MCF 10A (cell line): ENCODE measurements at regions not wholly inside any gene's neighbourhood (a gene's known extent, or its start where the extent isn't known, plus 50 kb on each side); places are given as distances from the start of the nearest gene placed in this dataset.

ENCODE experiments used
- BruUV-seq: library from RNA; stranded (reverse); fragments of 400-500 nt; replicated peaks from 2 replicates; lab custom pipeline; 2021; lab: Mats Ljungman, UMichigan
- CTCF ChIA-PET: fragments of 300-600 bp; sonication (Branson Sonifier 250); formaldehyde crosslinking; extraction: SDS; loops from one replicate; lab custom pipeline; 2021; ENCODE audit warnings: antibody characterized with exemption, inconsistent platforms; lab: Yijun Ruan, JAX
- POLR2A ChIA-PET: fragments of 300-600, 350-650 bp; sonication (Branson Sonifier 250); formaldehyde crosslinking; extraction: SDS; loops from one replicate; lab custom pipeline; 2020; ENCODE audit warnings: antibody characterized with exemption, inconsistent platforms; lab: Yijun Ruan, JAX
- DNase-seq: peaks from one replicate; pipeline ENCODE4 v3.0.0-alpha.2; 2018; ENCODE audit not compliant: unreplicated experiment
- H3K27ac Mint-ChIP-seq: one replicate; pipeline ENCODE4 v1.8.0; 2022; ENCODE audit warnings: mild to moderate bottlenecking, low read depth, mixed read lengths; ENCODE audit not compliant: unreplicated experiment
- H3K27me3 Mint-ChIP-seq: one replicate; pipeline ENCODE4 v1.8.0; 2022; ENCODE audit warnings: mixed read lengths; ENCODE audit not compliant: insufficient read depth, unreplicated experiment
- H3K36me3 Mint-ChIP-seq: one replicate; pipeline ENCODE4 v1.8.0; 2022; ENCODE audit warnings: mild to moderate bottlenecking, moderate library complexity, mixed read lengths; ENCODE audit not compliant: insufficient read depth, unreplicated experiment
- H3K4me1 Mint-ChIP-seq: one replicate; pipeline ENCODE4 v1.8.0; 2022; ENCODE audit warnings: mixed read lengths; ENCODE audit not compliant: insufficient read depth, unreplicated experiment
- H3K4me3 Mint-ChIP-seq: one replicate; pipeline ENCODE4 v1.8.0; 2022; ENCODE audit warnings: mild to moderate bottlenecking, moderate library complexity, mixed read lengths; ENCODE audit not compliant: unreplicated experiment
- H3K9me3 Mint-ChIP-seq: one replicate; pipeline ENCODE4 v1.8.0; 2022; ENCODE audit warnings: mixed read lengths; ENCODE audit not compliant: unreplicated experiment
- intact Hi-C: fragments of 100-400 bp; cut with micrococcal nuclease; formaldehyde crosslinking; loops from 2 replicates; pipeline ENCODE4 v1.14.1; 2022
- TF ChIP-seq, protein P1 (sequence below): fragments of 200-600 bp; IDR thresholded peaks from one replicate; pipeline ENCODE4 v1.8.0; 2022; ENCODE audit warnings: antibody characterized with exemption, mild to moderate bottlenecking; ENCODE audit not compliant: unreplicated experiment

GRCh38 chr14:54105898-54106297, 149.3 kb upstream of the BMP4 start:
- H3K9me3 Mint-ChIP-seq, result peaks cover 8% of the 10 kb centered on the region
- POLR2A ChIA-PET, result interaction anchor here (0.8 to 2.3 kb wide), 7 partner anchors 11 to 152 kb away, joined by 3 to 11 read pairs (median 4); no protein-coding TSS in a partner anchor
- H3K36me3 Mint-ChIP-seq, result no peaks in the 10 kb centered on the region
- H3K4me3 Mint-ChIP-seq, result peak overlapping the region; percentile 12
- peaks cover 42% of the 10 kb centered on the region for H3K4me1 Mint-ChIP-seq
- TF ChIP-seq, protein P1, sequence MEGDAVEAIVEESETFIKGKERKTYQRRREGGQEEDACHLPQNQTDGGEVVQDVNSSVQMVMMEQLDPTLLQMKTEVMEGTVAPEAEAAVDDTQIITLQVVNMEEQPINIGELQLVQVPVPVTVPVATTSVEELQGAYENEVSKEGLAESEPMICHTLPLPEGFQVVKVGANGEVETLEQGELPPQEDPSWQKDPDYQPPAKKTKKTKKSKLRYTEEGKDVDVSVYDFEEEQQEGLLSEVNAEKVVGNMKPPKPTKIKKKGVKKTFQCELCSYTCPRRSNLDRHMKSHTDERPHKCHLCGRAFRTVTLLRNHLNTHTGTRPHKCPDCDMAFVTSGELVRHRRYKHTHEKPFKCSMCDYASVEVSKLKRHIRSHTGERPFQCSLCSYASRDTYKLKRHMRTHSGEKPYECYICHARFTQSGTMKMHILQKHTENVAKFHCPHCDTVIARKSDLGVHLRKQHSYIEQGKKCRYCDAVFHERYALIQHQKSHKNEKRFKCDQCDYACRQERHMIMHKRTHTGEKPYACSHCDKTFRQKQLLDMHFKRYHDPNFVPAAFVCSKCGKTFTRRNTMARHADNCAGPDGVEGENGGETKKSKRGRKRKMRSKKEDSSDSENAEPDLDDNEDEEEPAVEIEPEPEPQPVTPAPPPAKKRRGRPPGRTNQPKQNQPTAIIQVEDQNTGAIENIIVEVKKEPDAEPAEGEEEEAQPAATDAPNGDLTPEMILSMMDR, result no peak
- CTCF ChIA-PET, result interaction anchor here (1.1 to 2.1 kb wide), 3 partner anchors 69 to 491 kb away, joined by 3 to 7 read pairs (median 4); no protein-coding TSS in a partner anchor
- intact Hi-C loops, result no loop called here
- peak; percentile 87 for DNase-seq
- peak overlapping the region; percentile 97 for H3K27ac Mint-ChIP-seq
- no peaks in the 10 kb centered on the region for H3K27me3 Mint-ChIP-seq
- BruUV-seq, result no TSS peak

GRCh38 chr14:54106661-54107377, 150.2 kb upstream of the BMP4 start:
- Mint-ChIP-seq H3K36me3 (no peaks in the 10 kb centered on the region), H3K4me1 (peaks cover 42% of the 10 kb centered on the region), H3K27ac (peak overlapping the region; percentile 97), H3K27me3 (no peaks in the 10 kb centered on the region), H3K9me3 (peaks cover 8% of the 10 kb centered on the region), H3K4me3 (peak overlapping the region; percentile 58)
- intact Hi-C loops, result no loop called here
- POLR2A ChIA-PET, result interaction anchor here (0.6 to 2.3 kb wide), 13 partner anchors 9 to 898 kb away, joined by 3 to 11 read pairs (median 4); no protein-coding TSS in a partner anchor
- TF ChIP-seq, protein P1, result no peak
- CTCF ChIA-PET, result interaction anchor here (0.6 to 0.9 kb wide), 5 partner anchors 13 to 646 kb away, joined by 3 to 6 read pairs (median 3); no protein-coding TSS in a partner anchor
- DNase-seq, result peak; percentile 21
- BruUV-seq, result no TSS peak

DNA sequence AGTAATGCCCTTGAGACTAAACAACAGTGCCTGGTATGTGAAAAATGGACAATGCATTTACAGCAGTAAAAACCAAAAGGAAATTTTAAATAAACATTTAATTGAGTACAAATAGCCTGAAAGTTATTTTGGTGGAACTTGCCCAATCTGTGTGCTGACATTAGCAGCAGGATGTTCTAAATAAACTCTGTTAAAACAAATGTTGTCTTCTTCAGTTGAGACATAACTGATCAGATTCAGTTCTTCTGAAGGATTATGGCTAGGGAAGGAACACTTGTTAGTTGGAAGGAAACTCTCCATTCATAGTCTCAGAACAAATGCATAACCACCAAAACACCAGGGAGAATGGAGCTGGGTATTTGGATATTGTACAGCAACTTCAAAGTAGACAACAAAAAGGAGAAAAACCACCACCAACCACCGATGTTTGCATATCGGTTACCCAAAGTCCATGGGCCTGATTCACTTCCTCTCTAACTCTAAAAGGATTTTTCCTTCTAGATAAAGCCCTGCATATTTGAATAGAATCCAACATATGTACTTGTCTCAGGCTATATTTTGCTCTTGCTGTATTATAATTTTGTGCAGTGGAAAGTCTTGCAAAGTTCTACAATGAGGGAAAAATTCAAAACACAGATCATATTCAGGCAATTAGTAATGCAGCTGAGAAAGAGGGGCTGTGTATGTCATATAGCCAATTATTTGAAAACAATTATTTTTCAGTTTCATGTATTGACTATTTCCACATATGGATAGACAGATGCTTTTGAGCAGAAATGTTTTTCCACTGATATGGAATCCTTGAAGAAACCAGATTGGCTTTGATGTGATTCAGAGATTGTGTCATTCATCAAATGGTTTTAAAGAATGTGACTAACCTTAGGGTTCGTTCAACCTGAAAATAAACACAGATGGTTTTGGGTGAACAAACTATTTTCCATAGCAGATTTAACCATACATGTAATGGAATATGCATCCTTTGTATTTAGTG, 152.2 kb upstream of the BMP4 start:
- peaks cover 42% of the 10 kb centered on the region for H3K4me1 Mint-ChIP-seq
- peak; percentile 27 for DNase-seq
- intact Hi-C loops, result no loop called here

More for the DNA sequence above, 152.2 kb upstream of the BMP4 start:
- Mint-ChIP-seq H3K9me3 (no peaks in the 10 kb centered on the region), H3K27ac (peak overlapping the region; percentile 97), H3K27me3 (no peaks in the 10 kb centered on the region), H3K36me3 (no peaks in the 10 kb centered on the region), H3K4me3 (no peak overlapping the region)
- TF ChIP-seq, protein P1, result no peak
- POLR2A ChIA-PET, result interaction anchor here (0.6 to 1.0 kb wide), 2 partner anchors 25 to 922 kb away, joined by 3 to 4 read pairs; no protein-coding TSS in a partner anchor
- no TSS peak for BruUV-seq
- CTCF ChIA-PET, result interaction anchor here (0.7 kb wide), 1 partner anchor 719 kb away, joined by 3 read pairs; no protein-coding TSS in a partner anchor
